ENCODE measurements at regions not wholly inside any gene's neighbourhood (a gene's known extent, or its start where the extent isn't known, plus 50 kb on each side); places are given as distances from the start of the nearest gene placed in this dataset.

DNA sequence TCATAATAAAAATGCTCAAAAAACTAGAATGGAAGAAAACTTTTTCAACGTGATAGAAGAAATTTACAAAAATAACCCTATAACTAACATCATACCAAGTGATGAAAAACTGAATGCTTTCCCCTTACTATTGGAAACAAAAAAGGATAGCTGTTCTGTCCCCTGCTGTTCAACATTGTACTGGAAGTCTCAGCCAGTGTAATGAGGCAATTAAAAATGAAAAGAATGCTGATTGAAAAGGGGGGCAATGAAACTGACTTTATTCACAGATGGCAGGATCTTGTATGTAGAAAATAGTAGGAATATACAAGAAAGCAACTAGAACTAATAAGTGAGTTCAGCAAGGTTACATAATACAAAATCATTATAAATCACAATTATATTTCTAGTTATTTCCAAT is 337.9 kb upstream of the KITLG start:
- no peak for TF ChIP-seq YY1 (IDR thresholded peaks at IDR 0.05; ENCODE audit: insufficient read depth, insufficient read length)
- no peak for TF ChIP-seq ZNF274 (IDR thresholded peaks at IDR 0.05; ENCODE audit: low read depth, low read length)
- no peak for TF ChIP-seq SUZ12 (IDR thresholded peaks at IDR 0.05; ENCODE audit: extremely low read depth, insufficient read depth, insufficient read length)
